CD4-positive, alpha-beta T cell treated with Interleukin-4 for 4 hours (primary cell): ENCODE measurements at regions not wholly inside any gene's neighbourhood (a gene's known extent, or its start where the extent isn't known, plus 50 kb on each side); places are given as distances from the start of the nearest gene placed in this dataset.
"Not testable (repeated sequence)": the region's sequence is repeated elsewhere in the genome, so short reads cannot be mapped to it uniquely, and the experiment has no call there.

Source experiments
- DNase-seq: peaks from one replicate; pipeline ENCODE4 v3.0.0-alpha.2; 2020

- no peak for DNase-seq
Observed at GRCh38 chr3:148534089-148534988, 163.4 kb upstream of the AGTR1 start.

GRCh38 chr3:148535001-148535400 is 162.7 kb upstream of the AGTR1 start:
- no peak for DNase-seq

- no peak for DNase-seq
Observed at GRCh38 chr3:148540266-148540665, 157.4 kb upstream of the AGTR1 start.

DNA sequence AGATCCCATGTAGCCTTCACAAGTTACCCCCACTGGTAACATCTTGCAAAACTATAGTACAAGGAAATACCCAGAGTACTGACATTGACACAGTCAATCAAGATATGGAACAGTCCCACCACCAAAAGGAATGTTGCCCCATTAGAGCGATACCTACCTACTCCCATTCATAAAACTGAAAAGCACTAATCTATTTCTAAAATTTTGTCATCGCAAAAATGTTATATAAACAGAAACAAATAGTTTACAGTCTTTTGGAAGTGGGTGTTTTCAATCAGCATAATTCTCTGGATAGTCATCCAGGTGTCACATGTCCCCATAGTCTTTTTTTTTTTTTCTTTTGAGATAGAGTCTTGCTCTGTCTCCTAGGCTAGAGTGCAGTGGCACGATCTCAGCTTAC is 156.9 kb upstream of the AGTR1 start:
- DNase-seq: no peak

DNA sequence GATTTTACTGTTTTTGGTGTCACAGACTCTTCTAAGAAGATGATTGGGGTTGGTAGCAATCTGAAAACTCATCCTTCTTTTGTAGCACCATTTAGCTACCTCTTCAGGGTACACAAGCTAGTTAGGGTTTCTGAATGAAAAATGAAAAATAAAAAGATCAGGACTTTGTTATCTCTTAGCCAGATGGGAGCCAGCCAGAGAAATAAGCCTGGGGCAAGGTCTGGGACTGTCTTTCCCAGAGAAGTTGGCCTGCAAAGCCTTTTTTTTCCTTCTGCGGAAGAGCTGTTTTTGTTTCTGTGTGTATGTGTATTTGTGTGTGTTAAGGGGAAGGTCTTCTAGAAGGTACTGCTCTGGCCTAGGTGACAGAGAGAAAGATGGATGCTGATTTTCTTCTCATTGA is 150.7 kb upstream of the AGTR1 start:
- no peak for DNase-seq

DNA sequence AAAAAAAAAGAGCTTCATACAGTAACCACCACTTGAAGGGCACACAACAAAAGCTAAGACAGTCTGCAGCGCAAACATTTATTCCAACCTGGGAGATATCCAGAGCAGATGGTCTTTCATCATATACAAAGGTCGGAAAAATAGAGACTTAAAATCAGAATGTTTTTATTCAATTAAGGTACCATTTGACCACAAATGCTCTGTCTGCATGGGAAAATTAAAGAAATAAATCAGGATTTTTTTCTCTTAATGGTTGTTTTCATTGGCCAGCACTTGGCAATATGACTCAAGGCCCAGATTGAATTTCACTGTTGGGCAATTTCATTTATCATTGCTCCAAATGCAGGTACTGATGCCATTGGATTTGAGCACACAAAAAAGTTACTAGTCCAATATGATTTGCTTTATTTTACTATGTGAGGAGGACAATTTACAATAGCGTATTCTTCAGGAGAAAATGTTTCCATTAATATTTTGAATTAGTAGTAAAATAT is 145.9 kb upstream of the AGTR1 start:
- DNase-seq: no peak

DNA sequence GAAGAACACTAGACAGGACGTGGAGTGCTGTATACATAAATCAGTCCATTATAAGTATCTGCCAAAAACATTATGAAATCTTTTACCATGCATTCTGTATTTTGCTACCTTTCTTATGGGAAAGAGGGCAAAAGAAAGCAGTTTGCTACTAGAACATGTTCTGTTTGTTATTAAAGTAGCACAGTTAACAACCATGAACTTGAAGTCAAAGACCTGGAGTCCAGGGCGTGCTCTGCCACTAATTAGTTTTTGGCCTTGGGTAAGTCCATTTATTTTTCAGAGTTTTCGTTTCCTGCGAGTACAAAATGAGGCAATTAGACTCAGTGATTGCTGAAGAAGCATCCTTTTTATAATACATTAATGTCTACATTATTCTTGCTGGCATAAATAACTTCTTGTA is 143.3 kb upstream of the AGTR1 start:
- no peak for DNase-seq

DNA sequence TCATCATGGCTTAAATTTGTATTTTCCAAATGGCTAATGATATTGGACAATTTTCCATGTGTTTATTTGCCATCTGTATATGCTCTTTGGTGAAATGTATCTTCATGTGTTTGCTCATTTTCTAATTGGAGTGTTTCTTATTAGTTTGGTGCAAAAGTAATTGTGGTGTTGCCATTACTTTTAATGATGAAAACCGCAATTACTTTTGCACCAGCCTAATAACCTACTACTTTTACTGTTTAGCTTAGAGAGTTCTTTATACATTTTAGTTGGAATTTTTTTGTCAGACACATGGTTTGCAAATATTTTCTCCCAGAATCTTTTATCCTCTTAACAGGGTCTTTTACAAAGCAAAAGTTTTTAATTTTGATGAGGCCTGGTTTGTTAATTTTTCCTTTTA is 141.0 kb upstream of the AGTR1 start:
- no peak for DNase-seq

GRCh38 chr3:148577579-148577978 is 120.1 kb upstream of the AGTR1 start:
- not testable (repeated sequence) for DNase-seq

DNA sequence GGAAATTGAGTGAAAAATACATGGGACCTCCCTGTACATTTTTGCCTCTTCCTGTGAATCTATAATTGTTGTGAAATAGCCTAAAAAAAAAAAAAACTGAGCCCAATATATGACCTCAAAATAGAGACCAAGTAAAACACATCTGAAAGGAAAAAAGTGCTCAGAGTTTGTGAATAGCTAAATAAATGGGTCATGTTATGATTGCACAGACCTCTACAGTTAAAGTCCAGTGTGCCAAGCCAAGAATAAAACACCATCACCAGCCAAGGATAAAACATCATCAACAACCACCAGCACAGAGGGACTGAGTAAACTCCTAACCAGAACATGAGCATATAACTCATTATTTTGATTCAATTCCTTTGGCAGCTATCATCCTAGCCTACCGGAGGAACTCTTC is 115.6 kb upstream of the AGTR1 start:
- DNase-seq: no peak

DNA sequence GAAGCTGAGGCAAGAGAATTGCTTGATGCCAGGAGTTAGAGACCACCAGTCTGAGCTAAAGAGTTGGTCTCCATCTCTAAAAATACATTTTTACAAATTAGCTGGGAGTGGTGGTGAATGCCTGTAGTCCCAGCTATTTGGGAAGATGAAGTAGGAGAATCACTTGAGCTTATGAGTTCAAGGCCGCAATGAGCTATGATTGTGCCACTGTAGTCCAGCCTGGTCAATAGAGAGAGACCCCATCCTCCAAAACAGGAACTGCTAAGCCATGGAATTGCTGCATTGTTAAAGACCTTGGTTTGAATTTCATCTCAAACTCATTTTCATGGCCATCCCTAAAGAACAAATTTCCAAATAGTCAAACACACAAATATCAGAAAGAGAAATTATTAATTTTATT is 113.9 kb upstream of the AGTR1 start:
- DNase-seq: no peak

- DNase-seq: no peak
Observed at GRCh38 chr3:148584438-148584837, 113.3 kb upstream of the AGTR1 start.

DNA sequence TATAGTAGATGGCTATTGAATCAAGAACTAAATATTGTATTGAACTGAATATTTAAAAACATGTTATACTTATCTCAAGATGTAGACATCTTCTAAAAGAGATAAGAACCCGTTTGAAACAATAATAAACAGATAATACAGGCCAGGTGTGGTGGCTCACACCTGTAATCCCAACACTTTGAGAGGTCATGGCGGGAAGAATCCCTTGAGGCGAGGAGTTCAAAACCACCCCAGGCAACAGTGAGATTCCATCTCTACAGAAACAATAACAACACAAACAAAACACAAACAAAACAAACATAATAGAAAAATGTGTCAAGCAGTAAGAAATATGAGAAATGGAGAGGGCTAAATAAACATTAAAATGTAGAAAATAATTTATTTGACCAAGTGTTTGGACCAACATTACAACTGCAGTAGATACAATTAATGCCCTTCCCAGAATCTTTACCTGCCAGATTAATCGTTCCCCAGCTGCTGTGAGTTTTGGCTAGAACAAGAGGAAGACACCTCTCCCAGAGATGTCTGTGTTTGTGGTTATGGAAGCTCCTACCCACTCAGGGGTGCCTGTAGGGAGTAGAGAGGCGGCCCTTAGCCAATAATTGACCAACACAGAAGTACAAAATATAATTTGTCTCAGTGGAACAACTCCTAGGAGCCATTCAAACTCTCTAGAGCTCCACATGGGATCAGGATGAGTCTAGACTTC is 111.9 kb upstream of the AGTR1 start:
- DNase-seq: no peak

GRCh38 chr3:148588291-148588690 is 109.4 kb upstream of the AGTR1 start:
- DNase-seq: no peak

GRCh38 chr3:148591525-148591924 is 106.2 kb upstream of the AGTR1 start:
- no peak for DNase-seq

DNA sequence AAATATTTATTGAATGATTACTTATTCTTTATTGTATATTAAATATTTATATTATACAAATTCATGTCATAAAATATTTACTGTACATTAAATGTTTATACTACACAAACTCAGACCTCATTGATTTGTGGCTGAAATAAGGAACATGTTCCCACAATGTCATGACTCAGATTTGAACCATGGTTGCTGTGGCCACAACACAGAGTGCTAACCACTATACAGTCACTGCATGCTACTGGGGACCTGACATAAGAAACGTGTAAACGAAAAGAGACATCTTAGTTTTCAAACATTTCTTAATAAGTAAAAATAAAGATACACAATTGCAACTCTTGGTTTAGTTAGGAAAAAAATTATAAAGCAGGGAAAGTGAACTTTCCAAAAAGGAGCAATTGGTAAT is 99.1 kb upstream of the AGTR1 start:
- no peak for DNase-seq

DNA sequence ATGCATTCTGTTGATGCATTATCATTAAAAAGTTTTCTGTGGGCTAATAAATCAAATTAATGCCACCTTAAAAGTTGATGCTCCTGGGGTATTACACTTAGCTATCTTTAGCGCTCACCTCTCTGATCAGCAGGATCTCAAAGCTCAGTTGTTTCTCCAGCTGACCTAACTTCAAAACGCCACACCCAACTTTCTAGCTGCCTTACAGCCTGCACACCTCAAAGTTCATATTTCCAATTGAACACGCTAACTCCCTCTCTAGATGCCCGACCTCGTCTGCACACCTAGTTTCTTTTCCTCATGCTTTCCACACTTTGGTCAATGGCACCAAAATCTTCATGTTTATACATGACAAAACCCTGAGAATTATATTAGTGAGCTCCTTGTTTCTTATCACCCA is 98.2 kb upstream of the AGTR1 start:
- DNase-seq: no peak

DNA sequence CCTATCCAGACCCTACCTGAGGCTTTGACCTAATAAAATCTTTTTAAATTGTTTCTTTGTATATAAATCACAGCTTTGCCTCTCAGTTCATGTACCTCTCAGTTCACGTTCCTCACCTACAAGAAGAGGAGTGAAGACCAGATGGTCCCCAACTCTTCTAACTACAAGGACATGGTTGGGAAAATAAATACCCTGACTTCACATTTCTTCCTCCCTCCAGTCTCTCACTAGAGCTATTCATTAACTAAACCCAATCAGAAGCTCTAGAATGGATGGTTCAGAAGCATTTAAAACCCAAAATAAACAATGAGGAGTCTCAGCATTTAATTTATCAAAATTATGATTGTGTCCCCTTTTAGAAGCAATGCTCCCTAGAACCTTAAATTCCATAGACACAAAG is 97.3 kb upstream of the AGTR1 start:
- no peak for DNase-seq

DNA sequence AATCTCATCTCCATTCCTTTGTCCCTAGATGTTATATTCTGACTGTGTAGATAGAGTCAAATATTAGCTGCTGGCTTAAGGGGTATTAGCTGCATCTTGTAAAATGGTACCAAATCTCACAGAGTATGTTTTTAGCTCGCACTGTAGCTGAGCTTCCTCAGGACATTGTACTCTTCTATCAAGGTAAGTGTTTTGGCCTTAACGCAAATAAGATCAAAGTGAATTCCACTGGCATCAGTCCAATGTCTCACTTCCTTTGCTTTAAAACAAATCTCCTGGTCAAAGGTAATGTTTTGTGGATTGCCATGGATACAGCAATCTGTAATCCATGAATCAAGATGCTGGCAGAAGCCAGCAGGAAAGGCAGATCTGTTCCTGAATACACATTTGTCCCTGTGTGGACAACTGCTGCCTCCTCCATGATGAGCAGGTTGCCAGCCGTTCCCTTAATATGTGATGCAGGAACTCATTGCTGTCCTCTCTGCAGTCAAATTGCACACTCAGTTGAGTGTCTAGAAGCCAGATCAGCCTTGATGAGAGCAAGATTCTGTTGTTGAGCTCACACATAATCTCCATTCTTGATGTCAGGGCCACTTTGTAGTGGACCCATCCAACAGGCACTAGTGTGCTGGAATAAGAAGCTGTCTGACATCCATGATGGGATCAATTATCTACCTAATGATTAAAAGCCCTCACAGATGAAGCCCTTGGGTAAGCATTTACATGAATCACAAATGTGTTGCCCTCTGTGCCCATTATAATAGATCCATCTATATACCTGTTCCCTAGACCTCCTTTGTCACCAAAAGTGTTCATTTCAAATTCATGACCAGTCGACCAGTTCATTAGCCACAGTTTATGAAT is 96.6 kb upstream of the AGTR1 start:
- DNase-seq: no peak

- no peak for DNase-seq
Observed at GRCh38 chr3:148601766-148602685, 95.7 kb upstream of the AGTR1 start.

DNA sequence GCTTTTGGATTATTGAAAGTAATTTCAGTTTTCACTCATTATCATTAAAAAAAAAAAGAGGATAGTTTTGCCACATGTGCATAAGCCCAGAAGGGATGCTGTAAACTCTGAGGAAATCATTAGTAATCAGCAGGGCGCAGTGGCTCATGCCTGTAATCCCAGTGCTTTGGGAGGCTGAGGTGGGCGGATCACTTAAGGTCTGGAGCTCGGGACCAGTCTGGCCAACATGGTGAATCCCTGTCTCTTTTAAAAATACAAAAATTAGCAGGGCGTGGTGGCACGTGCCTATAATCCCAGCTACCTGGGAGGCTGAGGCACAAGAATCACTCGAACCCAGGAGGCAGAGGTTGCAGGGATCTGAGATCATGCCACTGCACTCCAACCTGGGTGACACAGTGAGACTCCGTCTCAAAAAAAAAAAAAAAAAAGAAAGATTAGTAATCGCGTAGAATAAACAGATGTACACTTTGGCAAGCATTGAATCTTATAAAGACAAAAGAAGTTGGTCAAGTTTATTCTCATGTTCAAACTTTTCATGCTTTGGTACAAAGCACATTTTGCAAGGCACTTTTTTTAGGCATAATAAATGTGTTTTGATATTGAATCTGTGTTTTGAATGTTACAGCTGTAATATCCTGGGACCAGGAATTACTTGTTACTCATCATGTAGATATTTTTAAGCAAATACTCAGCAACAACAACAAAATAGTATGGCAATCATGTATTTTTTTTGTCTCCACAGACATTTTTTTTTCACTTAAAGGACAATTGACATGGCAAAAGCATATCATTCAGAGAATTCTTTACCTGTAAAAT is 93.2 kb upstream of the AGTR1 start:
- no peak for DNase-seq
